Peyer's patch (tissue), 4 donors: ENCODE measurements at regions not wholly inside any gene's neighbourhood (a gene's known extent, or its start where the extent isn't known, plus 50 kb on each side); places are given as distances from the start of the nearest gene placed in this dataset.

Source experiments
- POLR2A ChIP-seq, 2 donors: fragments of 450-650 bp; IDR thresholded peaks; one replicate each; pipeline ENCODE4 v1.5.1; 2017; ENCODE audit warnings: antibody characterized with exemption in 2 of 2, mild to moderate bottlenecking in 2 of 2, moderate library complexity in 2 of 2
- TF ChIP-seq, protein P1 (sequence below), 6 experiments: fragments of 450-650 bp in 4 of 6; fragments of 200-600 bp in 2 of 6; sonication (generic) in 1 of 6; IDR thresholded peaks; one replicate each; pipeline ENCODE4 v1.5.1; 2017 to 2019; ENCODE audit warnings: antibody characterized with exemption in 6 of 6, mild to moderate bottlenecking in 3 of 6, moderate library complexity in 1 of 6

- no peak for TF ChIP-seq POLR2A (IDR thresholded peaks at IDR 0.05)
- TF ChIP-seq, protein P1, sequence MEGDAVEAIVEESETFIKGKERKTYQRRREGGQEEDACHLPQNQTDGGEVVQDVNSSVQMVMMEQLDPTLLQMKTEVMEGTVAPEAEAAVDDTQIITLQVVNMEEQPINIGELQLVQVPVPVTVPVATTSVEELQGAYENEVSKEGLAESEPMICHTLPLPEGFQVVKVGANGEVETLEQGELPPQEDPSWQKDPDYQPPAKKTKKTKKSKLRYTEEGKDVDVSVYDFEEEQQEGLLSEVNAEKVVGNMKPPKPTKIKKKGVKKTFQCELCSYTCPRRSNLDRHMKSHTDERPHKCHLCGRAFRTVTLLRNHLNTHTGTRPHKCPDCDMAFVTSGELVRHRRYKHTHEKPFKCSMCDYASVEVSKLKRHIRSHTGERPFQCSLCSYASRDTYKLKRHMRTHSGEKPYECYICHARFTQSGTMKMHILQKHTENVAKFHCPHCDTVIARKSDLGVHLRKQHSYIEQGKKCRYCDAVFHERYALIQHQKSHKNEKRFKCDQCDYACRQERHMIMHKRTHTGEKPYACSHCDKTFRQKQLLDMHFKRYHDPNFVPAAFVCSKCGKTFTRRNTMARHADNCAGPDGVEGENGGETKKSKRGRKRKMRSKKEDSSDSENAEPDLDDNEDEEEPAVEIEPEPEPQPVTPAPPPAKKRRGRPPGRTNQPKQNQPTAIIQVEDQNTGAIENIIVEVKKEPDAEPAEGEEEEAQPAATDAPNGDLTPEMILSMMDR (IDR thresholded peaks at IDR 0.05) = no peak
Measured at GRCh38 chr21:24989516-24989915, 617.8 kb downstream of the MRPL39 start.
